ENCODE measurements at regions not wholly inside any gene's neighbourhood (a gene's known extent, or its start where the extent isn't known, plus 50 kb on each side); places are given as distances from the start of the nearest gene placed in this dataset.

DNA sequence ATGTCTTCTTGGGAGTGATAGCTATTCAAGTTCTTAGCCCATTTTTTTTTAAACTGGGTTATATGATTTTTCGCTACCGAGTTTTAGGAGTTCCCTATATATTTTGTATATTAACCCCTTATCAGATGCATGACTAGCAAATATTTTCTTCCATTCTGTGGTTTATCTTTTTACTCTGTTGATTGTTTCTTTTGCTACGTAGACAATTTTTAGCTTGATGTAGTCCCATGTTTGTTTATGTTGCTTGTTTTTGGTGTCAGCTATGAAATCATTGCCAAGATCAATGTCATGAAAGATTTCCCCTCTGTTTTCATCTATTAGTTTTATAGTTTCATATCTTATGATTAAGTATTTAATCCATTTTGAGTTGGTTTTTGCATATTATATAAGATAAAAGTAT lies 480.5 kb downstream of the CDH11 start:
- TF ChIP-seq, protein P1, sequence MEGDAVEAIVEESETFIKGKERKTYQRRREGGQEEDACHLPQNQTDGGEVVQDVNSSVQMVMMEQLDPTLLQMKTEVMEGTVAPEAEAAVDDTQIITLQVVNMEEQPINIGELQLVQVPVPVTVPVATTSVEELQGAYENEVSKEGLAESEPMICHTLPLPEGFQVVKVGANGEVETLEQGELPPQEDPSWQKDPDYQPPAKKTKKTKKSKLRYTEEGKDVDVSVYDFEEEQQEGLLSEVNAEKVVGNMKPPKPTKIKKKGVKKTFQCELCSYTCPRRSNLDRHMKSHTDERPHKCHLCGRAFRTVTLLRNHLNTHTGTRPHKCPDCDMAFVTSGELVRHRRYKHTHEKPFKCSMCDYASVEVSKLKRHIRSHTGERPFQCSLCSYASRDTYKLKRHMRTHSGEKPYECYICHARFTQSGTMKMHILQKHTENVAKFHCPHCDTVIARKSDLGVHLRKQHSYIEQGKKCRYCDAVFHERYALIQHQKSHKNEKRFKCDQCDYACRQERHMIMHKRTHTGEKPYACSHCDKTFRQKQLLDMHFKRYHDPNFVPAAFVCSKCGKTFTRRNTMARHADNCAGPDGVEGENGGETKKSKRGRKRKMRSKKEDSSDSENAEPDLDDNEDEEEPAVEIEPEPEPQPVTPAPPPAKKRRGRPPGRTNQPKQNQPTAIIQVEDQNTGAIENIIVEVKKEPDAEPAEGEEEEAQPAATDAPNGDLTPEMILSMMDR (IDR thresholded peaks at IDR 0.05), result no peak
- TF ChIP-seq POLR2A (IDR thresholded peaks at IDR 0.05), result no peak
